Left hindlimb (tissue), 1 donor: ENCODE measurements at regions not wholly inside any gene's neighbourhood (a gene's known extent, or its start where the extent isn't known, plus 50 kb on each side); places are given as distances from the start of the nearest gene placed in this dataset.
A peak's percentile ranks its signal among the peaks of the same experiment; 100 is the strongest.

Experiments used
- DNase-seq: peaks from one replicate; pipeline ENCODE4 v3.0.0-alpha.2; 2018

DNA sequence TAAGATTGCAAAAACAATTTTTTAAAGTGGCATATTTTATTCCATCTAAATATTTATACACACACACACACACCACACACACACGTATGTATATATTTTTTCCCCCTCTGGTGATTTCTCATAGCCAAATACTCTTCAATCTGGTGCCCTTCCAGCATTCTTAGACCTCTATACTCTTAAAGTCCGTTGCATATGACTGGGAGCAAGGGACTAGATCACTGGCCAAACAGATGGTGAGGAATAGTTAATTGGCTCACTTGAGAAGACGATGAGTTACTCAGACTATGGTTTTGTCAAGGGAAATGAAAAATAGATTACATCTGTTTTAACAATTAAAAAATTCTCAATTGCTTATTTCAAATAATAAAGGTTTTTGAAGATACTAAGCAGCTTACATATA lies 512.5 kb upstream of the LRRTM4 start:
- DNase-seq, result no peak

DNA sequence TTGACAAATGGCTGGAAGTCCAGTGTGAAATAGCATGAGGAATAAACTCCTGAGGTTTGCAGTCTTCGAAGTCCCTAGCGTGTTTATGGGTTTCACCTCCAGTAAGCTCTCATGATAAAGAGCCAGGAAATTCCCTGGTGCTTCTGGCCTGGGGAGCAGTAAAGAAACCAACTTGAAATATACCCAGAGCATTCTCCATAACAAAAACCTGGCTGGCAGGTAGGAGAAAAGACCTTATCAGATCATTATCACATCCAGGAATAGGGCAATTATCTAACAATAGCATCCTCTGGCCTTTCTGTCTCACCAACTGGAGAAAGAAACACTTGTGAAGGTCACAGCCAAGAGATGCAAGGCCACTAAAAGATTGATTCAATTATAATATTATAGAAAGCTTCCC lies 513.6 kb upstream of the LRRTM4 start:
- no peak for DNase-seq

DNA sequence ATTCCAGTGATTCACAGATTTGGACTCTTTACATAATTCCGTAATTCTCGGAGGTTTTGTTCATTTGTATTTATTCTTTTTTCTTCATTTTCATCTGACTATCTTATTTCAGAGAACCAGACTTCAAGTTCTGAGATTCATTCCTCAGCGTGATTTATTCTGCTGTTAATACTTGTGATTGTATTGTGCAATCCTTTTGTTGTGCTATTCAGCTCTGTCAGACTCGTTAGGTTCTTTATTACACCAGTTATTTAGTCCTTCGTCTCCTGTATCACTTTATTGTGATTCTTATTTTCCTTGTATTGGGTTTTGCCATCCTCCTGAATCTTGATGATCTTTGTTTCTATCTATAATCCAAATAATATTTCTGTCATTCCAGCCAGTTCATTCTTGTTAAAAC lies 529.3 kb upstream of the LRRTM4 start:
- no peak for DNase-seq

DNA sequence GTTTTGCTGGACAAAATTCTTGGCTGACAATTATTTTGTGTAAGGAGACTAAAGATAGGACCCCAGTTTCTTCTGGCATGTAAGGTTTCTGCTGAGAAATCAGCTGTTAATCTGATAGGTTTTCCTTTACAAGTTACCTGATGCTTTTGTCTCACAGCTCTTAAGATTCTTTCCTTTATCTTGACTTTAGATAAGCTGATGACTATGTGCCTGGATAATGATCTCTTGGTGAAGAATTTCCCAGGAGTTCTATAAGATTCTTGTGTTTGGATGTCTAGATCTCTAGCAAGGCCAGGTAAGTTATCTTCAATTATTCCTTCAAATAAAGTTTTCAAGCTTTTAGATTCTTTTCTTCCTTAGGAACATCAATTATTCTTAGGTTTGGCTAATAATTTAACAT lies 534.8 kb upstream of the LRRTM4 start:
- DNase-seq, result no peak

DNA sequence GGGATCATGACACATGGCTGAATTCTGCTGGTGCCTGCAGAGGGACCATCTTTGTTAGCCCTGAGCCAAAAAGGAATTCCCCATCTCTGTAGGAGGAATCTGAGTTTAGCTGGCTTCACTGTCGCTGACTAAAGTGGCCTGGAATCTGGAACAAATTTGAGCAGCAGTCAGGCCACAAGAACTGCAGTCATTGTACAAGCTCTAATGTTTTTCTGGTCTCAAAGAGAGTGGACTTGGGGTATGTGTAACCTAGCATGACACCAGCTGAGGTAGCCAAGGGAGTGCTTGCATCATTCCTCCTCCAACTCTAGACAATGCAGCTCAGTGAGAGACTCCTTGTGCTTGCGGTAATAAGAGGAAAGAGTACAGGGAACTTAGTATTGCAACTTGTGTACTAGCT lies 539.1 kb upstream of the LRRTM4 start:
- no peak for DNase-seq

DNA sequence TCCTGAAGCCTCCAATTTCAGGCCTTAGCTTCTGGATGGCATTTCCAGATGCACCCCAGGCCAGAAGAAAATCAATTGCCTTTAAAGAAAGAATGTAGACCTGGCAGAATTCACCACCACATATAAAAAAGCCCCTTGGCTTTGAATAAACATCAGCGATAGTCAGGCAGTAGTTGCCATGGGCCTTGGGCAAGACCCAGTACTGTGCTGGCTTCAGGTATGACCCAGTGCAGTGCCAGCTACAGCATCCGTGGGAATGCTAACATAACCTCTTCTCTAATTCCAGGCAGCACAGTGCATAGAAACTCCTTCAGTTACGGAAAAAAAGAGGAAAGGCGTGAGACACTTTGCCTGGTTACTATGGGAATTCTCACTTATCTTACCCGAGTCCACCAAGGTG lies 539.6 kb upstream of the LRRTM4 start:
- no peak for DNase-seq

DNA sequence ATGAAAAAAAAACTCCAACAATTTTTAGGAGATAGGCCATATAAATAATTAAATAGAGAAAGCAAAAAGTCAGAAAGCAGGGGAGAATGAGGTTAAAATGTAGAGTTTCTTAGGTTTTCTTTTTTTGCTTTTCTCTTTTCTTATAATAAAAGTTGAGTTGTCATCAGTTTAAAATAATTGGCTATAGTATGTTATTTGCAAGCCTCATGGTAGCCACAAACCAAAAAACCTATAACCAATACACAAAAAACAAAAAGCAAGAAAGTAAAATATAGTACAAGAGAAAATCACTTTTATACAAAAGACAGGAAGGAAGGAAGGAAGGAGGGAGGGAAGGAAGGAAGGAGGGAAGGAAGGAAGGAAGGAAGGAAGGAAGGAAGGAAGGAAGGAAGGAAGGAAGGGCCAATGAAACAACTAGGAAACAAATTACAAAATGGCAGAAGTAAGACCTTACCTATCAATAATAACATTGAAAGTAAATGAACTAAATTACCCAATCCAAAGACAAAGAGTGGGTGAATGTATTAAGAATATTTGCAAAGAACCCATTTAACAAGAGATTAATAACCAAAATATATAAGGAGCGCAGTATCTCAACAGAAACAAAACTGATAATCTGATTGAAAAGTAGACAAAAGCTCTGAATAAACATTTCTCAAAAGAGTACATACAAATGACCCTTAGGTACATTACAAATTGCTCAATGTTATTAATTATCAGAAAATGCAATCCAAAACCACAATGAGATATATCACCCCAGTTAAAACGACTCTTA lies 541.3 kb upstream of the LRRTM4 start:
- no peak for DNase-seq

DNA sequence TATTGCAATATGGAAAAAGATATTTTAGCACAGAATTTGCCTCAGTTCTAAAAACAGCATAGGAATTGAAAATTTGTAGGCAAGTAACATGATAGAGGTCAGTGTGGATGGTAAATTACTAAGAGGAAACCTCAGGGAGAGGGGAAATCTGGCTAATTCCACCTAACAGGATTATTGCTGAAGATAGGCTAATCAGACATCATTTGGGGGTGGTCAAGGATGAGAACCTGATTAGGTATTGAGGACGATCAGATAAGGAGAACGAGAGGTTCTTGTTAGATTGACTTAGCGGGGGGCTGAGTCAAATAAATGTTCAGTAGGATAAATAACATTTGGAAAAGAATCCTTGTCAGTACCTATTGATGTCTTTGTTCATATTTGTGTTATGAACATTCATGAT lies 543.2 kb upstream of the LRRTM4 start:
- DNase-seq, result no peak

DNA sequence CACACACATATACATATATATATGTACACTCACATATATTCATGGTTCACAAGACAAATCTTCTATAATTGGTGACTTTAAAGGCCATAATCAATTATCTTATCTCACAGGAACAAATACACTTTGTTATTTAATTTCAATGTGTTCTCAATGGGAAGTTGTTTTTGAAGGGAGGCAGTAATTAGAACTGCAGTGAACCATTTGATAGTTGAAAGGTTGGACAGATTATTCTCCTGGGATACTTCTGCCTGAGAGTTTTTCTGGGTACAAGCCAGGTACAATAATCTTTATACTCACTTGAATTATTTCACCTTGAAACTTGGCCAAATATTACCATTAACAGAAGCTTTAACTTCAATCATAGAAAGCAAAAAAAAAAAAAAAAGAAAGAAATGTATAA lies 546.6 kb upstream of the LRRTM4 start:
- no peak for DNase-seq

DNA sequence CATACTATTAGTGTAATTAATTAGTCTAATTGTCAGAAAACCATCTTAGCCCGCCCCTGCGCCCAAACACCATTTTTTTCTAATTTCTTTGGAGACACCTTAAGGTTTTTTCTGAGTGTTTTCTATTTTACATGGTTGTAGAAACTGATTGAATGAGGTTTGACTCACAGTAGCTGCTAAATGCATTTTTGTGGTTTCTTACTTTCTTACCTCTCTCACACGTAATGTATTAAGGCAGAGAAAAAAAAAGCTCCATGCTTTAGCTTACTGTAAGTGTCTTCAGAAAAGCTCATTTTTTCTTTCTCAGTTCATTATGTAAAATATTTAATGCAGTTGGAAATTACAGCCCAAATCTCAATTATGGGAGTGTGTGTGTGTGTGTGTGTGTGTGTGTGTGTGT lies 548.5 kb upstream of the LRRTM4 start:
- DNase-seq, result no peak

DNA sequence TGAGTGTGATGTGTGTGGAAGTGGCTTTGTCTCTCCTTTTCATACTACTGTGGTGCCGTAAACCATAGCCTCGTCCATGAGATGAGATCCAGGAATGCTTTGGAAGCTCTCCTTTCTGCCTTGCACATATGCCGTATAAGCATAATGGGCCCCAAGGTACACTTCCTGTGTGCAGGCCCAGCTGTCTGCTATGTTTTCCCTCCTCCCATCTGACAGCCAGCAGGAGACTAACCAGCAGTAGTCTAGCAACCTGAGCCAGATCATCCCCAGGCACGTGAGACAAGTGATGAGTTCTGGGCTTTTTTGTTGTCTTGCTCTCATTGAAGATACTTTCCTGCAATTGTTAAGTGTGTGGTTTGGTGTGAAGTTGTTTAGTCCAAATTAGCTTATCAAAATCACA lies 555.5 kb upstream of the LRRTM4 start:
- no peak for DNase-seq

DNA sequence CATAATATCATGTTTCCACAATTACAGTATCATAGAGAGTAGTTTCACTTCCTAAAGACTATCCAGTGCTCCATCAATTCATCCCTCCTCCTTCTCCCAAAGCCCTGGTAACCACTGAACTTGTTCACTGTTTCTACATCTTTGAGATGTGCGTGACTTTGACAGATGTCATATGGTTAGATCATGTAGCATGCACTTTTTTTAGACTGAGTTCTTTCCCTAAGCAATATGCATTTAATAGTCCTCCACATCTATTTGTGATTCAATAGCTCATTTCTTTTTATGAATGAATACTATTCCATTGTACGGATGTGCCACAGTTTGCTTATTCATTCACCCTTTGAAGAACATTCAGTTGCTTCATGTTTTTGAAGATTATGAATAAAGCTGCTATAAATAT lies 560.4 kb upstream of the LRRTM4 start:
- DNase-seq, result no peak

DNA sequence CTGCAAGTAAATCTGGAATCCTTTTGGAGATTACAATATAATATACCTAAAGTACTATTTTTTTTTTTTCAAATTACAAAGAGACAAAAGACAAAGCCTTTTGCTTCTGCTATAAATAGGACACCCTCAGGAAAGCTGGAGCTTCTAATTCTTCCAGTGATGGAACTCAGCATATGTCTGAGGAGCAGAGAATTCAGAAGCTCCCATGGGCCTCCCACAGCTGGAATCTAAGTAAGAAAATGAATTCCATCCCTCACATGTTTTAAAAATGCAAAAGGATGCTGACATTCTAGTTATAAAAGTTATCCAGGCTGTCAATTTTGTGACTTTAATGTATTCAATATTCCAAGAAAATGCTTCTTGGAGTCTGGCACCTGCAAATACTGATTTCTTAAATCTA lies 571.3 kb upstream of the LRRTM4 start:
- no peak for DNase-seq

DNA sequence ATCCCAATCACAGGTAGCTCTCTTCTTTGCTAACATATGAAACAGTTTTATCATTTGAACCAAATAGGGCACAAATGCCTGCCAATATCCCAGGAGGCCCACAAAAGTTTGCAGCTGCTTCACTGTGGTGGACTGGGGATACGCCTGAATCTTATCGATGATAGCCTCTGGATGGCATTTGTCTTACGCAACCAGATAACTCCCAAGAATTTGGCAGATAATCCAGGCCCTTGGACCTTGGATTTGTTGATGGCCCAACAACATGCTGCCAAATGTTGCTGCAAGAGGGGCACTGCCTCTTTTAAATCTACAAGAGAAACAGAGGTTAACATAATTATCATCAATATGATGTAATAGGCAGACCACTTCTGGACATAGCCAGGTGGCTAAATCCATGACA lies 587.1 kb upstream of the LRRTM4 start:
- DNase-seq, result no peak

DNA sequence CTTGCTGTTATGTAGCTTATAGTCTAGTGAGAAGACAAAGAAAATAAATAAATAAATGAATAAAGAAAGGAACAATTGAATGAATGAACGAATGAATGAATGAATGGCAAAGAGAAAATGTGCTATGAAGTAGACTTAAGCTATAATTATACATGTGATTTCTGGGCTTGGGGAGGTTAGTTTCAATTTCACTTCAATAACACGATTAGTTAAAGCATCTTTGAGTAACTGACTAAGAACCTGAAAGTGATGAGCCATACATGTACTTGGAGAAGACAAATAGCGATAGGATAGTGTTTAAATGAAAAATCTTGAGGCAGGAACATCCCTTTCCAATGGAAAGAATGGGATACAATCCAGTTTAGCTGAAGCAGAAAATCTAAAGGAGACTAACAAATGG lies 593.1 kb upstream of the LRRTM4 start:
- DNase-seq, result no peak

DNA sequence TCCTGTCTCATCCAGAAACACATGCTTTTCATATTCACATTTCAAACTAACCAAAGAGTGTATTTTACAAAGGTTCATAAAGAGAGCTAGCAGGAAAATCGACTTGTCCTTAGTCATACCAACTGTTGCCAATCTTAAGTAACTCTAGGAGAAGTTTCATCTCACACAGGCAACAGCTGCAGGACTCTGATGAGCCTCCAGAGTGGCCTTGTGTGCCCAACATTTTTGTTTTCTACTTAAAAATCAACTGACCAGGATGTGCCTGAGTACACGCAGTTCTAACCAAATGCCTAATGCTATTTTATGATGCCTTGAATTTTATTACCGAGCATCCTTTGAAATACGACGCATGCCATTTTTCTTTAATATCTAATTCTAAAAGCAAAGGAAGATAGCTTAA lies 595.9 kb upstream of the LRRTM4 start:
- DNase-seq, result no peak

DNA sequence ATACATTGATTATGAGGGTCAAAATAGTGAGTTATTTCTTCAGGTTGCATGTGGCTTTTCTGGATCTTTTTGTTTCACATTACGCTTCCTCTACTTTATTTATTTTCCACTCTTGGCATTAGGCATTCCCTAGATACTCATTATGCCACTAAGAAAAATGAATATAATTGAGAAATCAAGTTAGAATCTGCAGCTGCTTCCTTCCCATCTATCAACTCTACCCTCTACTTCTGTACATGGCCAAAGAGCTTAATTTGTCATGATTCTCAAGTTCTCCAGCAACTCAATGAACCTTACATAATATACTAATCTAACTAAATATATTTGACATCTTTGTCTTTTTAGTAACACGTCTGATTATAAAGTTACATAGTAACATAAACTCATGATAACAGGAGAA lies 598.1 kb upstream of the LRRTM4 start:
- DNase-seq, result no peak

DNA sequence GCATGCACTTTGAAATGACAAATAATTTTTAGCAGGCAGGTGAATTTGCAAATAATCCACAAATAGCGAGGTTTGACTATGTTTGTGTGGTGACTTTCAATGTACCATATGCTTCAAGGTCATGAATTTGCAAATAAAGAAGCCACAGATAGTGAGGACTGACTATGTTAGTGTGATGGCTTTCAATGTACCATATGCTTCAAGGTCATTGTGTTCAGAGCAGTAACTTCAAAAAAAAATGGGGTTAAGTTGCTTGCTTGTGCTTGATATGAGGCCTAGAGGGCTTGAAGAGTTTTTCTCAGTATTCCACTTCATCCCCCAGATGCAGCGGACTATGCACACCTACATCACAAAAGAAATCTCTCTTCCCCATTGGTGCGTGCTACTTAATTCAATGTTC lies 602.9 kb upstream of the LRRTM4 start:
- DNase-seq, result no peak

DNA sequence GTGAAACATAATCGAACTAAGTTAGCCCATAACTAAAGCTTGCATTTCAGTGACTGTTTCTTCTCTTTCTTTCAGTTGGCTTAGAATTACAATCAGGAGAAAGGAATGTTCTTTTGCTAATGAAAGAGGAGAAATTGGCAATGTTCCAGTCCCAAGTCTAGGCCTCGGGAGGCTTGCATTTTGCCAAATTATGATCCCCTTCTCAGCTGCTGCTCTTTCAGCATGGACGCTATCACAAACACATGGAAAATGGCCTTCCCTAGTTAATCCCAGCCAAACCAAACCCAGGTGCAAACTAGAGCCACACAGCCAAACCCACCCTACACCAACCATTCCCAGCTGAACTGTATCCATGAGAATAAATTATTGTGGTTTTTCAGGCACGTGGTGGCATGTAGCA lies 605.2 kb upstream of the LRRTM4 start:
- peak; percentile 42 for DNase-seq

DNA sequence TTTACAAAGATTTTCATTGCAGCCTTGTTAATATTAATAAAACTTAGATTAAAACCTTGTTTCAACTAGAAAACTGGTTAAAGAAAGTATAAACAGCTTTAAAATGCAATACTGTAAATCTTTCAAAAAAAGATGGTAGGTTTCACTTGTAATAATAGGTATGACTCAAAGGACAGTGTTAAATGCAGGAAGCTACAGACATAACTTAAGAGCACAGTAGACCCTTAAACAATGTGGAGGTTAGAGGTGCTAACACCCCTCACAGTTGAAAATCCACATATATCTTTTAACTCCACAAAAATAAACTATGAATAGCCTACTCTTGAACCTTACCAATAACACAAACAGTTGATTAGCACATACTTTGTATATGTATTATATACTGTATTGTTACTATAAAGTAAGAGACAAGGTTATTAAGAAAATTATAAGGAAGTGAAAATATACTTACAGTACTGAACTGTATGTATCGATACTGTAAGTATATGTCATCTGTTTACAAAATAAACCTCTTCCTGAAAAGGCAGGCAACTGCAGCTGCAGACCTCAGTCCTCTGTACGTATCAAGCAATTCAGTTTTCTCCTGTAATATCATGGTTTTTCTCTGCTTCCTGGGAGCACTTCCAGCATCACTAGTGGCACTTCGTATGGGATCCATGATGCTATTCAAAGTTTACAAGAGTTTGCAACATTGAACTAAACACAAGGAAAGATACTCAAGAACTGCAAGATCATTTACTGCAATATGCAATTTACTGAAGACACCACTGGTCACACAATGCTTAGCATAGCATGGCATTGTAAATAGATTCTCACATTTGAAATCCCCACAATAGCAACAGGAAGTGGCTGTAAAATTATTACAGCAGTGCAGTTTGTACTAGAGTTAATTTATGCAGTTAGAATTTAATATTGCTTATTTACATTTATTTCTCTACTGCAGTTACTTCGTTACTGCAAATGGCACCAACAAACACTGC lies 610.5 kb upstream of the LRRTM4 start:
- DNase-seq, result no peak

DNA sequence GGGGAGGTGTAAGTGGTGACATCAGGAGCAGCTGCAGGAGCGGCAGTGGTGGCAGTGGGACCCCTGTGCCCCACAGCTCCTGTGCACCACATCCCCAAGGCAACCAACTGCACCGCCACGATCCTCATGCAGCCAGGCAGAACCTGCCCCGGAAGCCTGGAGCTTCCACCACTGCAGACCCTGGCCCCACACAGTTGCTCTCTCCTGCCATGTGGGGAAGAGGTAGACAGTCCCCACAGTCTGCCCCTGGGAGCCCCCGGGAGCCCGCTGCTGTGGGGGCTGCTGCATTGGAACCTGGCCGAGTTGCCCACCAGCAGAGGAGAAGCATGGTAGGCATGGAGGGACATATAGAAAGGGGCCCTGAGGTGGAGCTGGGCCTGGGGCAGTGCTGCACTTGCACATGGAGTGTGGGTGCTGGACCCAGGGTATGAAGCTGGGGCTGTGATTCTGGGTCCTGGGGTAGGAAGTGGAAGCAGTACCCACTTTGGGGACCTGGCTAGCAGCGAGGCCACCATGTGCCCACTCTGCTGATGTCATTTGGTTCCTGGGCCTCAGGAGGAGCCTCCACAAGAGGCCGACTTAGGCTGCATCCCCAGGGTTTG lies 623.3 kb upstream of the LRRTM4 start:
- DNase-seq, result peak; percentile 28

DNA sequence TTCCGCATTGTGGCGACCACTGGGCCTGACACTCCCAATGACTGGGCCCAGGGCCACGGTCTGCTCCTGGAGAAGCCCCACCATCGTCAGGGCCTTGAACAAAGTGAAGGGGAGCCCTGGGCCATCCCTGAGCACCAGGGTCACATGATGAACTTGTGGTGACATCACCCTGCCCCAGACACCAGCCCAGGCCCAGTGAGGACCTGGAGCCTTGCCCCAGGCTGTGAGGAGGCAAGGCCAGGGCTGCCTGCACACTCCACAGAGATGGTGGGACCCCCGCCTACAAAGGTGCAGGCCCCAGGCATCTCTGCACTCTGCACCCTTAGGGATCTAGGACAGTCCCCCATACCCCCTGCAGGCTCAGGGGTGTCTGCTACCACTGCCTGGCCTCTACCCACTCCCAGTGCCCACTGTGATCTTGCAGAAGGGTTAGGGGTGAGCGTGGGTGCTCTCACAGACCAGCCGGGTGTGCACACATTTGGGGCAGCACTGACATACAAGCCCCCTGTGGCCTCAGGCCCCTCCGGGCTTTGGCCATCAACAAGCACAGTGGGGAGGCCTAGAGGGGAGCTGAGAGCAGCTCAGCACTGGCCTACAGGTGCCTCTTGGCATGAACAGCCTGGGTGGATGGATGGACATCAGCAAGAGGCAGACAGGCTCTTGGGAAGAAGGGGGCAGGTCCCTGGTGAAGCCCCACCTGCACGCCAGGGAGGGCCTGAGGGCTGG lies 624.0 kb upstream of the LRRTM4 start:
- no peak for DNase-seq

DNA sequence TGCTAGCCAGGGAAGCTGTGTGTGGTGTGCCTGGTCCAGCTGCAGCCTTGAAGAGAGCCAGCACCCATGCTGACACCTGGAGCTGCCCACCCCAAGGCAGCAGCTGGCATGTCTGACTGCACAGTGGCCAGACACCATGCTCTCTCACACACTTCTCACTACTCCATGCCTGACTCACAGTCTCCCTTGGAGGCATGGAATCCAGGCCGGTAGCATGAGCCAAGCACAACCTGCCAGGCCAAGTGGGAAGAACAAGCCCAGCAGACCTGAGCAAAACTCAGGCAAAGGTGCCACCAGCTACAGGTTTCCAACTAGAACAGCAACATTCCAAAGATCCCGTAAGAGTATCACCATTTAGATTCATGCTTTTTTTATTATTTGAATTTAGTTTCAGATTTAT lies 625.3 kb upstream of the LRRTM4 start:
- DNase-seq, result no peak
